ENCODE measurements at regions not wholly inside any gene's neighbourhood (a gene's known extent, or its start where the extent isn't known, plus 50 kb on each side); places are given as distances from the start of the nearest gene placed in this dataset.

- no peak for DNase-seq (ENCODE audit: low read depth)
- TF ChIP-seq CTCF (IDR thresholded peaks at IDR 0.05; ENCODE audit: insufficient read depth, low read depth, low read length, missing control alignments) = no peak
- H3K4me3 ChIP-seq (ENCODE audit: low read depth, low read length) = no peak overlapping the region
These were observed 250.8 kb downstream of the DMRT2 start for GRCh38 chr9:1300941-1301340.

- no peak for DNase-seq (ENCODE audit: low read depth)
- no peak for TF ChIP-seq CTCF (IDR thresholded peaks at IDR 0.05; ENCODE audit: insufficient read depth, low read depth, low read length, missing control alignments)
- H3K4me3 ChIP-seq (ENCODE audit: low read depth, low read length) = no peak overlapping the region
These were observed 253.8 kb downstream of the DMRT2 start for GRCh38 chr9:1303932-1304331.

- DNase-seq (ENCODE audit: low read depth) = peak; percentile 2
- TF ChIP-seq CTCF (IDR thresholded peaks at IDR 0.05; ENCODE audit: insufficient read depth, low read depth, low read length, missing control alignments) = no peak
- no peak overlapping the region for H3K4me3 ChIP-seq (ENCODE audit: low read depth, low read length)
These were observed 261.4 kb downstream of the DMRT2 start for GRCh38 chr9:1311462-1312042.

GRCh38 chr9:1319436-1319835 is 269.3 kb downstream of the DMRT2 start:
- no peak for DNase-seq (ENCODE audit: low read depth)
- H3K4me3 ChIP-seq (ENCODE audit: low read depth, low read length) = no peak overlapping the region
- TF ChIP-seq CTCF (IDR thresholded peaks at IDR 0.05; ENCODE audit: insufficient read depth, low read depth, low read length, missing control alignments) = no peak

GRCh38 chr9:1320051-1320557 is 269.9 kb downstream of the DMRT2 start:
- no peak for TF ChIP-seq CTCF (IDR thresholded peaks at IDR 0.05; ENCODE audit: insufficient read depth, low read depth, low read length, missing control alignments)
- no peak for DNase-seq (ENCODE audit: low read depth)
- H3K4me3 ChIP-seq (ENCODE audit: low read depth, low read length) = no peak overlapping the region

GRCh38 chr9:1320607-1321195 is 270.5 kb downstream of the DMRT2 start:
- TF ChIP-seq CTCF (IDR thresholded peaks at IDR 0.05; ENCODE audit: insufficient read depth, low read depth, low read length, missing control alignments) = no peak
- DNase-seq (ENCODE audit: low read depth) = no peak
- H3K4me3 ChIP-seq (ENCODE audit: low read depth, low read length) = no peak overlapping the region

- DNase-seq (ENCODE audit: low read depth) = no peak
- TF ChIP-seq CTCF (IDR thresholded peaks at IDR 0.05; ENCODE audit: insufficient read depth, low read depth, low read length, missing control alignments) = no peak
- no peak overlapping the region for H3K4me3 ChIP-seq (ENCODE audit: low read depth, low read length)
These were observed 277.3 kb downstream of the DMRT2 start for GRCh38 chr9:1327467-1327866.
